Esophagus (tissue), 2 donors: ENCODE measurements at regions not wholly inside any gene's neighbourhood (a gene's known extent, or its start where the extent isn't known, plus 50 kb on each side); places are given as distances from the start of the nearest gene placed in this dataset.
"Not testable (repeated sequence)": the region's sequence is repeated elsewhere in the genome, so short reads cannot be mapped to it uniquely, and the experiment has no call there.

Source experiments
- H3K27ac ChIP-seq, 2 donors: one replicate each; pipeline ENCODE4 v1.5.1; 2013; ENCODE audit warnings: low read depth in 2 of 2, mild to moderate bottlenecking in 2 of 2, inconsistent platforms in 1 of 2, low read length in 1 of 2, moderate library complexity in 1 of 2
- H3K27me3 ChIP-seq, 2 donors: one replicate each; pipeline ENCODE4 v1.6.1; 2013; ENCODE audit warnings: low read length in 2 of 2, control low read depth in 1 of 2, mild to moderate bottlenecking in 1 of 2; ENCODE audit not compliant: insufficient read depth in 2 of 2, control insufficient read depth in 1 of 2
- H3K36me3 ChIP-seq, 2 donors: one replicate each; pipeline ENCODE4 v1.6.1; 2013; ENCODE audit warnings: low read length in 1 of 2; ENCODE audit not compliant: control insufficient read depth in 2 of 2, insufficient read depth in 2 of 2
- H3K4me1 ChIP-seq, 2 donors: one replicate each; pipeline ENCODE4 v1.6.1; 2013; ENCODE audit warnings: low read length in 1 of 2; ENCODE audit not compliant: control insufficient read depth in 2 of 2, insufficient read depth in 2 of 2
- H3K4me3 ChIP-seq, 2 donors: one replicate each; pipeline ENCODE4 v1.5.1; 2013; ENCODE audit warnings: low read length in 2 of 2, mild to moderate bottlenecking in 2 of 2, low read depth in 1 of 2, moderate library complexity in 1 of 2
- H3K9me3 ChIP-seq, 2 donors: one replicate each; pipeline ENCODE4 v1.6.1; 2013; ENCODE audit warnings: mild to moderate bottlenecking in 2 of 2, low read depth in 1 of 2, low read length in 1 of 2, moderate library complexity in 1 of 2; ENCODE audit not compliant: control insufficient read depth in 2 of 2, insufficient read depth in 1 of 2
- WGBS, 2 donors: extraction: QIAGEN DNeasy Blood & Tissue Kit; methylation state at CpG; one replicate each; pipeline ENCODE4 v1.1.7; 2013; 5-methylcytosine and 5-hydroxymethylcytosine counted together
- donor health status: healthy with polysubstance abuse.
- donor health status: Bipolar disorder and iron deficiency.

DNA sequence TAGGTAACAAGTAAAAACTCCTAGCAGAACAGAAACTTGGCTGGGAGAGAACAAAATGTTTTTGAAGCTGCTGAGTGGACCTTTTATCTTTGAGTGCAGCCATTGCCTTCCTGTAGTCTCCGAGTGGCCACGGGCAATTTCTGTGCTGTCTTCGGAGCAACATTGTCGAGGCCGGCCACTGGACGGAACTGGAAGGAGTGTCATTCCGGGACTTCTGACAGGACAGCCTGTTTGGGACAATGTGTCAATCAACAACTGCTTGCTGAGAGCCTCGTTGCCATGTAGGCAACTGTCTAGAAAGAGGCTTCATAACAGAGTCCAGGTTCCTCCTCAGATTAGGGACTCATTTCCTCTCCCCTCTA, 96.2 kb upstream of the CDYL2 start:
- H3K27ac ChIP-seq, result peak overlapping the region in 1 of 2 donors; percentile 45
- WGBS, 2 donors, result 72% methylated on average over 8 of the region's 8 CpGs
- H3K36me3 ChIP-seq, result no peaks in the 10 kb centered on the region
- H3K4me3 ChIP-seq, result no peak overlapping the region
- H3K27me3 ChIP-seq, result no peaks in the 10 kb centered on the region
- no peaks in the 10 kb centered on the region for H3K9me3 ChIP-seq
- H3K4me1 ChIP-seq, result peaks cover 0 to 2% of the 10 kb centered on the region in 2 donors

DNA sequence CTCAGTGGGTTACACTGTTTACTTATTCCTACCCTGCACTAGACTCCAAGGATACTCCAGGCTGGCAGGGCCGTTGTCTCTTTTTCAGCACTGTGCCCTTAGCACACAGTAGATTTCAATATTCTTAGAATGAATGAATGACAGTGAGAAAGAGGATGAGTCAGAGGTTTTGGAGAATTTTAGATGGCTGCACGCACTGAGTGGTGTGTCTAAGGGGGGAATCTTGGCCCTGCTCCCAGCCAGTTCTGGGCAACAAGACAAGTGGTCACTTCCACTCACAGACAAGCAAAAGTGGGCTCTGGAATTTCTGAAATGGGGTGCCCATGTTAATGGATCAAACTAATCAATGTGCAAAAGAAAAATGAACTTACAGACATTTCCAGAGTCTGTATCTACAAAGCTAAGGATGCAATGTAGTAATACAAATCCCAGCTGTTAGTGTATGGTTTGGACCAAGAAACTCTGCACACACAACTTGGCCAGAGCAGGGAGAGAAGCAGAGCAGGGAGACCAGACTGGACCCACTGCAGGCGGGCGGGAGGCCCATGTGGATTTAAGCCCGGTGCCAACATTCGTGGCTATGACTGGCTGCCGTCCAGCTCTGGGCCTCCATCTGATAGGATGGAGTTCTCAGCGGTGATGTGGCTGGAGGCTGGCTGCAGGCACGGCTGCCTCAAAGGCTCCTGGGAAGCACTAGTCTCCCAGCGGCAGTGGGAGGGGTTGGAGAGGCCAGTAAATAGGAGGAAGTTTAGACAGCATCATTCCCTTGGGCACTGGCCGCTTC, 95.6 kb upstream of the CDYL2 start:
- no peaks in the 10 kb centered on the region for H3K27me3 ChIP-seq
- no peak overlapping the region for H3K4me3 ChIP-seq
- no peak overlapping the region for H3K27ac ChIP-seq
- 32 to 45% methylated on average over 11 of the region's 11 CpGs for WGBS, 2 donors
- peaks cover 0 to 2% of the 10 kb centered on the region in 2 donors for H3K4me1 ChIP-seq
- no peaks in the 10 kb centered on the region for H3K36me3 ChIP-seq
- H3K9me3 ChIP-seq, result no peaks in the 10 kb centered on the region

DNA sequence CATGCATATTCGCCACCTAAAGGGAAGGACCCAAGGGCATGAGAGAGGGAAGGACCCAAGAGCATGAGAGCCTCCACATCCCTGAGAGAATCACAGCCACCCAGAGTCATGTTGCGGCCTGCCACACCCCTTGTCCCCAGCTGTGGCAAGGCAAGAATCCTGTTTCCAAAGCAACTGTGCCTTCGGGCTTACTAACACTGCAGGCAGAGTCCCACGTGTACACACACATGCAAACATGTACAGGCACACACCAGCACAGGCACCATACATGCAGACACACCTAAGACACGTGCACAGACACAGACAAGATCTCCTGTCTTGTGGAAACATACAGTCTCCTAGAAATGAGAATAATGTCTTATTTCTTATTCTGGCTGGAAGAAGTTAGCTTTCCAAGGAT, 92.4 kb upstream of the CDYL2 start:
- no peaks in the 10 kb centered on the region for H3K36me3 ChIP-seq
- H3K27me3 ChIP-seq, result no peaks in the 10 kb centered on the region
- H3K4me3 ChIP-seq, result no peak overlapping the region
- WGBS, 2 donors, result 47 to 62% methylated on average over 5 of the region's 5 CpGs
- H3K4me1 ChIP-seq, result peaks cover 0 to 2% of the 10 kb centered on the region in 2 donors
- no peaks in the 10 kb centered on the region for H3K9me3 ChIP-seq
- H3K27ac ChIP-seq, result no peak overlapping the region

DNA sequence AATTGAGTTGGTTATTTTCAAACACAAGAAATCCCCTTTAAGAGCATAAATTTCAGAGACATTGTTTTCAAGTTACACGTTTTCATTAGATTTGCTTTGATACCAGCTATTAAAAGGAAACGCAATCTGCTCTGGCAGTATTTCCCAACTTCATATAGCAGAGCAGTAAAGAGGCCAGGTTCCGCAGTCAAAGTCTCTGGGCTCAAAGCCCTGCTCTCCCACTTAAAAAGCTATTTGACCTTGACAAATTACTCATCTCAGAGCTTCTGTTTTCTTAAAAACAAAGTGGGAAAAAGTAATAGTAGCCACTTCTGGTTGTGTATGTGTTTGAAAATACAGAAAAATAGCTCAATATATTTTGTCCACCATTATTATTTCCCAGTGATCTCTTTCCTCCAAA, 89.7 kb upstream of the CDYL2 start:
- no peak overlapping the region for H3K27ac ChIP-seq
- peaks cover 0 to 2% of the 10 kb centered on the region in 2 donors for H3K4me1 ChIP-seq
- no peaks in the 10 kb centered on the region for H3K27me3 ChIP-seq
- no peaks in the 10 kb centered on the region for H3K9me3 ChIP-seq
- H3K36me3 ChIP-seq, result no peaks in the 10 kb centered on the region
- no peak overlapping the region for H3K4me3 ChIP-seq
- 67 to 69% methylated on average over 3 of the region's 3 CpGs for WGBS, 2 donors

DNA sequence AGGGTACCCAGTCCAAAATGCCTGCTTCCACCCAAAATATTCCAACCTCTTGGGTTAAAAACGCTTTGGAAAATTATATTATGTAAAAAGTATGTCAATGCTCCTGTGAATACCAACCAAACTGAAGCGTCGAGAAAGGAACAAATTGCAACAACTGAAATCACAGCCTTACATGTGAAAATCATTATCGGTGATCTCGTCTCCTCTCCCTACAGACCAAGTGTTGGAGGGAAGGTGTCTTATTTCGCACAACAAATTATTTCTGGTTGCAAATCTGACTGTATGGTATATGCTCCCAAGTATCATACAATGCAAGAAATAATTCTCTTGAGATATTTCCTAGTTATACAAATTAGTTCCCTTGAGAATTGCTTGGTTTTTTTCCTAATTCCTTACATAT, 89.3 kb upstream of the CDYL2 start:
- no peaks in the 10 kb centered on the region for H3K36me3 ChIP-seq
- H3K4me1 ChIP-seq, result peaks cover 0 to 2% of the 10 kb centered on the region in 2 donors
- no peaks in the 10 kb centered on the region for H3K27me3 ChIP-seq
- H3K9me3 ChIP-seq, result no peaks in the 10 kb centered on the region
- H3K4me3 ChIP-seq, result no peak overlapping the region
- WGBS, 2 donors, result 82 to 88% methylated on average over 6 of the region's 6 CpGs
- H3K27ac ChIP-seq, result no peak overlapping the region

DNA sequence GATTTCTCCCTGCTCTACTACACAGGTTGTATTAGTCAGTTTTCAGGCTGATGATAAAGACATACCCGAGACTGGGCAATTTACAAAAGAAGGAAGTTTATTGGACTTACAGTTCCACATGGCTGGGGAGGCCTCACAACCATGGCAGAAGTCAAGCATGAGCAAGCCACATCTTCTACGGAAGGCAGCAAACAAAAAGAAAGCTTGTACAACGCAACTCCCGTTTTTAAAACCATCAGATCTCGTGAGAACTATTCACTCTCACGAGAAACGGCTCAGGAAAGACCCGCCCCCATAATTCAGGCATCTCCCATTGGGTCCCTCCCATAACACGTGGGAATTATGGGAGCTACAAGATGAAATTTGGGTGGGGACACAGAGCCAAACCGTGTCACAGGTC, 88.0 kb upstream of the CDYL2 start:
- H3K4me3 ChIP-seq, result not testable (repeated sequence)
- 87 to 88% methylated on average over 10 of the region's 10 CpGs for WGBS, 2 donors

DNA sequence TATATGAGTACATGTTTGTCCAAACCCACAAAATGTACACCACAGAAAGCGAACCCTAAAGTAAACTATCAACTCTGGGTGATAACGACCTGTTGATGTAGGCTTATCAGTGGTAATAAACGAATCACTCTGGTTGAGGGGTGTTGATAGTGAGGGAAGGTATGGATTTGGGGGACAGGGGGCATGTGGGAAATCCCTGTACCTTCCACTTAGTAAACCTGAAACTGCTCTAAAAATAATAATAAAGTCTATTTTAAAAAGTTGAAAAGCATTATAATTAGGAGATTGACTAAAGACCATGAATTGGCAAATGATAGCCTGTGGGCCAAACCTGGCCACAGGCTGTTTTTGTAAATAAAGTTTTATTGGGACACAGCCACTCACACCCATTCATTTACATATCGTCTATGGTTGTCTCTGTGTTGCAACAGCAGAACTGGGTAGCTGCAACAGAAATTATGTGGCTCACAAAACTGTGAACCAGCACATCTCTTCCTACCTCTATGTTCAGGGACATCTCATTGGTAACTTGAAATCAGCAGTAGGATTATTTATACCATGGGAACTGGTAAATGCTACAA, 85.5 kb upstream of the CDYL2 start:
- H3K4me1 ChIP-seq, result no peaks in the 10 kb centered on the region
- 69 to 73% methylated on average over 4 of the region's 4 CpGs for WGBS, 2 donors

More for the DNA sequence above, 88.0 kb upstream of the CDYL2 start:
- H3K9me3 ChIP-seq, H3K27me3 ChIP-seq, H3K27ac ChIP-seq, H3K36me3 ChIP-seq, H3K4me1 ChIP-seq: not testable (repeated sequence)

DNA sequence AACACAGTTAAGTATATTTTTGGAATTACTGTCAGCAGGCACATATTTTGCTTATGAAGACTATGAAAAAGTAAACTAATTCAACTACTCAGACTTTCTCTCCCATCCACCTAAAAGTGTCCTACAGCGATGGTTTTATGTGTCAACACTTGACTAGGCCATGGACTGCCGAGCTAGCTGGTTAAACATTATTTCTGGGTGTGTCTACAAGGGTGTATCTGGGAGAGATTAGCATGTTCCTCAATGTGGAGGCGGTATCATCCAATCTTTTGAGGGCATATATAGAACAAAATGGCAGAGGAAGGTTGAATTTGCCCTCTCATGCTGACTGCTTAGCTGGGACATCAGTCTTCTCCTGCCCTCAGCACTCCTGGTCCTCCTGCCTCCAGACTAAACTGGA, 82.7 kb upstream of the CDYL2 start:
- WGBS, 2 donors, result 68 to 69% methylated on average over 3 of the region's 3 CpGs
- Histone ChIP-seq H3K36me3 (no peaks in the 10 kb centered on the region), H3K9me3 (no peaks in the 10 kb centered on the region), H3K27me3 (peaks cover 2 to 5% of the 10 kb centered on the region in 2 donors), H3K4me3 (no peak overlapping the region), H3K27ac (no peak overlapping the region), H3K4me1 (no peaks in the 10 kb centered on the region)

More for the DNA sequence above, 85.5 kb upstream of the CDYL2 start:
- Histone ChIP-seq H3K4me3 (no peak overlapping the region), H3K9me3 (no peaks in the 10 kb centered on the region), H3K36me3 (no peaks in the 10 kb centered on the region), H3K27me3 (no peaks in the 10 kb centered on the region), H3K27ac (no peak overlapping the region)

DNA sequence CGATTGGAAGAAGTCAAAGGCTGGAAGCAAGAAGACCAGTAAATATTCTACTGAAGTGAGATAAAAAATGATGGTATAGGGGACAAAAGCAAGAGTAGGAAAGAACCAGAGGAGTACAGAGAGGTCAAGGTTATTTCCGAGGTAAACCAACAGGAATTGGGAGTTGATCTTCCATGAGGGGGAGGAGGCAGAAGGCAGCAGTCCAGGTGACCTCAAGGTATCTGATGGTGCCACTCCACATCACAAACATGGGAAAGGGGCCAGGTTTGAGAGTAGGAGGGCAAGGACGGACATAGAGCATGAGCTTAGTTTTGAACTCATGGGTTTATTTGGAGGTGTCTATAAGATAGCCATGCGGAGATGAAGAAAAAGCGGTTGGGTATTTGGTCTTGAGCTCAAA, 79.4 kb upstream of the CDYL2 start:
- H3K9me3 ChIP-seq, result no peaks in the 10 kb centered on the region
- H3K27ac ChIP-seq, result no peak overlapping the region
- H3K36me3 ChIP-seq, result no peaks in the 10 kb centered on the region
- H3K4me3 ChIP-seq, result no peak overlapping the region
- H3K4me1 ChIP-seq, result no peaks in the 10 kb centered on the region
- 71 to 87% methylated on average over 5 of the region's 5 CpGs for WGBS, 2 donors
- peaks cover 2 to 5% of the 10 kb centered on the region in 2 donors for H3K27me3 ChIP-seq

DNA sequence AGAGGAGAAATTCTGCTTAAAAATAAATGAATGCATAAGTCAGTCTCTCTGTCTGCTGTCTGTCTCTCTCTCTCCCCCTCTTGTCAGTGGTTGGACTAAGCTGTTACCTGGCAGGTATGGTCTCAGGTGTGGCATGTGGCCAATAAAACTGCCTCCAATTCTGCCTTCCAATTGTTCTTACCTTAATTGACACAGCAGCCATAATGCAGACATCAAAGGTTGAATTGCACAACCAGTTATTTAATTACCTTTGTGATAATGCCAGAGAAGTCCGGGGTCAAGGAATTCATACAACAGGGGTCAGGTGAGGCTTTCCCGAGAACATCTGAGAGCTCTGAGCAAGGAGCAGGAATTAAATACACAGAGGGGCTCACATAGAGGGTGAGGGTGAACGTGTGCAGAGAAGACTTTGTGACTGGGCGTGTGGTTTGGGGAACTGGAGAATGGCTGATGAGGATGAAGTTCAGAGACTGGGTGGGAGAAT, 78.8 kb upstream of the CDYL2 start:
- 46 to 47% methylated on average over 4 of the region's 4 CpGs for WGBS, 2 donors
- H3K4me1 ChIP-seq, result no peaks in the 10 kb centered on the region
- H3K27me3 ChIP-seq, result peaks cover 2 to 5% of the 10 kb centered on the region in 2 donors
- H3K4me3 ChIP-seq, result no peak overlapping the region
- no peak overlapping the region for H3K27ac ChIP-seq
- no peaks in the 10 kb centered on the region for H3K9me3 ChIP-seq
- no peaks in the 10 kb centered on the region for H3K36me3 ChIP-seq
